NT2/D1 (cell line): ENCODE measurements at regions not wholly inside any gene's neighbourhood (a gene's known extent, or its start where the extent isn't known, plus 50 kb on each side); places are given as distances from the start of the nearest gene placed in this dataset.

ENCODE experiments used
- SUZ12 ChIP-seq: IDR thresholded peaks from 2 replicates; pipeline ENCODE4 v1.6.1; 2011; ENCODE audit not compliant: insufficient read length, insufficient read depth; ENCODE audit errors: extremely low read depth
- YY1 ChIP-seq: IDR thresholded peaks from 2 replicates; pipeline ENCODE4 v1.6.1; 2011; ENCODE audit not compliant: insufficient read length, insufficient read depth
- ZNF274 ChIP-seq: IDR thresholded peaks from 2 replicates; pipeline ENCODE4 v1.6.1; 2011; ENCODE audit warnings: mild to moderate bottlenecking, low read depth, low read length

DNA sequence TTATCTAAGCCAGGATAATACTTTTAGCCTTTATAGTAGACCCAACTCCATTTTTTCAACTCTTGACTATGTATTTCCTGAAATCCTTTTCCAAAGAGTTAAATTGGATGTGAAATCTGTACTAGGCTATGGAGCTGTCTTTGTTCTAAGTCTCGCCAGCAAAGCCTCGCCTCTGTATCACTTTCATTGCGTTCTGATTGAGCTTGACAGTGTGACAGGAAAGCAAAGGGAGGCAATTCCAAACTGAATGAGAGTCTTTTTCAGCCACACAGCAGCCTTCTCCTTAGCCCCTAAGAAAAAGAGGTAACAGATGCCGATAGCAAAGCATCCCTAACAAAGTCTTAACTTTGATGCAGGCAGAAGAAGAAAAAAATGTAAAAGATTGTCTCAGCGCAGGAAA lies 154.6 kb upstream of the OTX2 start:
- no peak for TF ChIP-seq SUZ12
- no peak for TF ChIP-seq YY1
- TF ChIP-seq ZNF274: no peak
